Keratinocyte (primary cell): ENCODE measurements at regions not wholly inside any gene's neighbourhood (a gene's known extent, or its start where the extent isn't known, plus 50 kb on each side); places are given as distances from the start of the nearest gene placed in this dataset.
"Not testable (repeated sequence)": the region's sequence is repeated elsewhere in the genome, so short reads cannot be mapped to it uniquely, and the experiment has no call there.

ENCODE experiments used
- DNase-seq: peaks from one replicate; pipeline ENCODE4 v3.0.0-alpha.2; 2011; ENCODE audit warnings: low read depth, missing footprints, low spot score
- FAIRE-seq: peaks from 2 replicates; lab custom pipeline; 2011; peaks lifted over from hg19 to GRCh38; lab: Jason Lieb, UNC
- H2AFZ ChIP-seq: 2 replicates; pipeline ENCODE4 v1.6.0; 2012; ENCODE audit warnings: low read length, control low read depth, inconsistent platforms; ENCODE audit not compliant: control insufficient read depth
- H3K27ac ChIP-seq: 2 replicates; pipeline ENCODE4 v1.5.1; 2011; ENCODE audit warnings: low read length; ENCODE audit not compliant: control insufficient read depth, insufficient read depth
- H3K27me3 ChIP-seq: 3 replicates; pipeline ENCODE4 v1.6.0; 2011; ENCODE audit warnings: low read length; ENCODE audit not compliant: control insufficient read depth, insufficient read depth; ENCODE audit errors: extremely low read depth
- H3K36me3 ChIP-seq, 2 experiments: 2 replicates in 1 of 2; 3 replicates in 1 of 2; pipeline ENCODE4 v1.5.1; 2011; ENCODE audit warnings: low read length in 2 of 2, mild to moderate bottlenecking in 1 of 2; ENCODE audit not compliant: control insufficient read depth in 2 of 2, insufficient read depth in 2 of 2; ENCODE audit errors: extremely low read depth in 1 of 2
- H3K4me1 ChIP-seq: 3 replicates; pipeline ENCODE4 v1.5.1; 2011; ENCODE audit warnings: low read length; ENCODE audit not compliant: control insufficient read depth, insufficient read depth; ENCODE audit errors: extremely low read depth
- H3K4me2 ChIP-seq: 3 replicates; pipeline ENCODE4 v1.6.0; 2011; ENCODE audit warnings: low read depth, low read length; ENCODE audit not compliant: control insufficient read depth, insufficient read depth; ENCODE audit errors: extremely low read depth
- H3K4me3 ChIP-seq, 3 experiments: fragments of 200-600 bp in 1 of 3; sonication (generic) in 1 of 3; 2 replicates in 2 of 3; 3 replicates in 1 of 3; pipeline ENCODE4 v1.5.1; 2011 to 2016; ENCODE audit warnings: low read length in 3 of 3, mild to moderate bottlenecking in 3 of 3, control low read depth in 2 of 3, inconsistent platforms in 1 of 3, low read depth in 1 of 3, mixed read lengths in 1 of 3, mixed run types in 1 of 3, moderate library complexity in 1 of 3; ENCODE audit not compliant: control insufficient read depth in 2 of 3, insufficient read depth in 2 of 3; ENCODE audit errors: extremely low read depth in 1 of 3
- H3K79me2 ChIP-seq: 2 replicates; pipeline ENCODE4 v1.6.0; 2012; ENCODE audit warnings: low read length; ENCODE audit not compliant: control insufficient read depth, insufficient read depth
- H3K9ac ChIP-seq: 3 replicates; pipeline ENCODE4 v1.6.0; 2011; ENCODE audit warnings: low read length; ENCODE audit not compliant: control insufficient read depth, insufficient read depth; ENCODE audit errors: extremely low read depth
- H3K9me1 ChIP-seq: 3 replicates; pipeline ENCODE4 v1.6.0; 2011; ENCODE audit warnings: low read length; ENCODE audit not compliant: control insufficient read depth, insufficient read depth; ENCODE audit errors: extremely low read depth
- H3K9me3 ChIP-seq: 2 replicates; pipeline ENCODE4 v1.5.1; 2012; ENCODE audit warnings: low read depth, low read length; ENCODE audit not compliant: control insufficient read depth
- H4K20me1 ChIP-seq: 3 replicates; pipeline ENCODE4 v1.6.0; 2011; ENCODE audit warnings: low read length; ENCODE audit not compliant: control insufficient read depth, insufficient read depth; ENCODE audit errors: extremely low read depth
- CTCF ChIP-seq, 3 experiments: IDR thresholded peaks in 1 of 3; conservative IDR thresholded peaks in 1 of 3; optimal IDR thresholded peaks in 1 of 3; 2 replicates in 2 of 3; 3 replicates in 1 of 3; pipeline versions ENCODE3 to v1.5.1; 2011; ENCODE audit warnings: low read length in 3 of 3, mild to moderate bottlenecking in 3 of 3, moderate library complexity in 2 of 3, control low read depth in 1 of 3, inconsistent platforms in 1 of 3; ENCODE audit not compliant: insufficient read depth in 2 of 3; ENCODE audit errors: extremely low read depth in 1 of 3
- EZH2 ChIP-seq: IDR thresholded peaks from one replicate; pipeline ENCODE4 v1.6.1; 2012; ENCODE audit warnings: inconsistent platforms, mild to moderate bottlenecking, low read length, moderate library complexity
- dilution Hi-C: fragments of 300-500 bp; cut with MboI; formaldehyde crosslinking; loops from one replicate; pipeline ENCODE4 v1.7.0; 2020; ENCODE audit warnings: low sequenced_read_pairs; ENCODE audit not compliant: extremely low pct_ligation_motif_present

GRCh38 chr22:22968366-22968765, 80.8 kb downstream of the IGLL5 start:
- FAIRE-seq (no peak), DNase-seq (no peak)
- TF ChIP-seq EZH2 (no peak), CTCF (optimal IDR thresholded peaks at IDR 0.05 in 1 of 3, IDR thresholded peaks at IDR 0.05 in 1 of 3, conservative IDR thresholded peaks at IDR 0.05 in 1 of 3; ENCODE audit: extremely low read depth in 1 of 3, insufficient read depth in 2 of 3, low read length in 3 of 3) (no peak)
- Histone ChIP-seq H3K27me3 (no peaks in the 10 kb centered on the region), H3K36me3 (no peaks in the 10 kb centered on the region), H3K4me2 (no peak overlapping the region), H3K27ac (no peak overlapping the region), H3K79me2 (no peaks in the 10 kb centered on the region), H3K4me3 (no peak overlapping the region), H3K9me1 (no peaks in the 10 kb centered on the region), H3K4me1 (no peaks in the 10 kb centered on the region), H2AFZ (no peak overlapping the region), H3K9me3 (no peaks in the 10 kb centered on the region), H4K20me1 (no peaks in the 10 kb centered on the region), H3K9ac (no peak overlapping the region)
- dilution Hi-C loops = no loop called here

GRCh38 chr22:22972605-22973004, 85.0 kb downstream of the IGLL5 start:
- FAIRE-seq = not testable (repeated sequence)

GRCh38 chr22:22973336-22973735, 85.7 kb downstream of the IGLL5 start:
- H3K4me3 ChIP-seq = no peak overlapping the region
- H4K20me1 ChIP-seq = no peaks in the 10 kb centered on the region
- H3K27ac ChIP-seq = no peak overlapping the region
- H3K4me1 ChIP-seq = no peaks in the 10 kb centered on the region
- no peaks in the 10 kb centered on the region for H3K9me3 ChIP-seq
- no peaks in the 10 kb centered on the region for H3K27me3 ChIP-seq
- FAIRE-seq (no peak), DNase-seq (no peak)
- dilution Hi-C loops = no loop called here
- H3K36me3 ChIP-seq = no peaks in the 10 kb centered on the region
- H3K4me2 ChIP-seq = no peak overlapping the region
- H3K9me1 ChIP-seq = no peaks in the 10 kb centered on the region
- no peak for TF ChIP-seq EZH2
- no peak for TF ChIP-seq CTCF (optimal IDR thresholded peaks at IDR 0.05 in 1 of 3, IDR thresholded peaks at IDR 0.05 in 1 of 3, conservative IDR thresholded peaks at IDR 0.05 in 1 of 3; ENCODE audit: extremely low read depth in 1 of 3, insufficient read depth in 2 of 3, low read length in 3 of 3)
- no peak overlapping the region for H2AFZ ChIP-seq
- no peaks in the 10 kb centered on the region for H3K79me2 ChIP-seq
- H3K9ac ChIP-seq = no peak overlapping the region

More at GRCh38 chr22:22972605-22973004, 85.0 kb downstream of the IGLL5 start:
- H2AFZ ChIP-seq, H3K27ac ChIP-seq, H3K9me3 ChIP-seq, dilution Hi-C loops, H3K79me2 ChIP-seq, DNase-seq, H3K9ac ChIP-seq, H3K4me1 ChIP-seq, H3K36me3 ChIP-seq, H4K20me1 ChIP-seq, H3K9me1 ChIP-seq, H3K27me3 ChIP-seq, H3K4me2 ChIP-seq, H3K4me3 ChIP-seq: not testable (repeated sequence)
